ENCODE measurements at regions not wholly inside any gene's neighbourhood (a gene's known extent, or its start where the extent isn't known, plus 50 kb on each side); places are given as distances from the start of the nearest gene placed in this dataset.

DNA sequence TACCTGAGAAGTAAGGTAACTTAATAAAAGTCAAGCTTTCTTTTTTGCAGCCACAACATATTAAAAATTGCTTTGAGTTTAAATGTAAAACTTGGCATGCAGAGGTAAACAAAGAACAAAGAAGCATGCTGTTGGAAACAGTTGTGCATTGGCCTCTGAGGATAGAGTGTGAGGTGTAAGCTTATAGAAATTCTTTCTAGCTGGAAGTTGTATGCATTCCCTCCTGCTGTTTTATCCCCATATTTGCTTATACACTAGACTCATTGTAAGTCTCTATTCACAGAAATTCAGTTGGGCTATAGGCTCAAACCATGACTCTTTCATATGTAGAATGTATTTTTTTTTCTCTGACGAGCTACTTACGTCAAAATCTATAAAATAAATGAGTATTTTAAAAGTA, 316.3 kb downstream of the SLC6A15 start:
- TF ChIP-seq POLR2AphosphoS5 (IDR thresholded peaks at IDR 0.05; ENCODE audit: low read depth, low read length) (no peak), POLR2A (IDR thresholded peaks at IDR 0.05; ENCODE audit: low read depth, low read length) (no peak), TAF1 (IDR thresholded peaks at IDR 0.05; ENCODE audit: borderline replicate concordance, low read depth, low read length) (no peak)
